ENCODE measurements at regions not wholly inside any gene's neighbourhood (a gene's known extent, or its start where the extent isn't known, plus 50 kb on each side); places are given as distances from the start of the nearest gene placed in this dataset.

- DNase-seq: no peak
Measured at GRCh38 chr1:55418208-55419000, 203.2 kb upstream of the USP24 start.

GRCh38 chr1:55416164-55416842, 201.1 kb upstream of the USP24 start:
- no peak for DNase-seq

- no peak for DNase-seq
Measured at GRCh38 chr1:55413286-55413685, 198.1 kb upstream of the USP24 start.

- no peak for DNase-seq
Measured at GRCh38 chr1:55412060-55412459, 196.9 kb upstream of the USP24 start.

GRCh38 chr1:55402671-55403464, 187.7 kb upstream of the USP24 start:
- no peak for DNase-seq

GRCh38 chr1:55402142-55402541, 187.0 kb upstream of the USP24 start:
- no peak for DNase-seq

GRCh38 chr1:55400508-55400907, 185.3 kb upstream of the USP24 start:
- DNase-seq: no peak

- no peak for DNase-seq
Measured at GRCh38 chr1:55399346-55399745, 184.2 kb upstream of the USP24 start.

- DNase-seq: no peak
Measured at GRCh38 chr1:55396381-55396891, 181.3 kb upstream of the USP24 start.

GRCh38 chr1:55388960-55389359, 173.8 kb upstream of the USP24 start:
- no peak for DNase-seq

- DNase-seq: no peak
Measured at GRCh38 chr1:55387145-55387544, 172.0 kb upstream of the USP24 start.

- no peak for DNase-seq
Measured at GRCh38 chr1:55386456-55386855, 171.3 kb upstream of the USP24 start.

- no peak for DNase-seq
Measured at GRCh38 chr1:55385402-55386018, 170.3 kb upstream of the USP24 start.

- no peak for DNase-seq
Measured at GRCh38 chr1:55384637-55385036, 169.5 kb upstream of the USP24 start.

GRCh38 chr1:55382806-55383305, 167.7 kb upstream of the USP24 start:
- DNase-seq: no peak

- DNase-seq: no peak
Measured at GRCh38 chr1:55381983-55382382, 166.8 kb upstream of the USP24 start.

GRCh38 chr1:55381491-55381890, 166.3 kb upstream of the USP24 start:
- no peak for DNase-seq

- no peak for DNase-seq
Measured at GRCh38 chr1:55380355-55380970, 165.3 kb upstream of the USP24 start.

- no peak for DNase-seq
Measured at GRCh38 chr1:55378582-55378981, 163.4 kb upstream of the USP24 start.

- no peak for DNase-seq
Measured at GRCh38 chr1:55376897-55377296, 161.7 kb upstream of the USP24 start.

GRCh38 chr1:55375617-55376258, 160.6 kb upstream of the USP24 start:
- DNase-seq: peak in 1 of 2 donors; percentile 32

All from bone marrow (tissue), 2 donors.